NCI-H446 treated with DMSO at 0.1 percent for 48 hours (cell line): ENCODE measurements at regions not wholly inside any gene's neighbourhood (a gene's known extent, or its start where the extent isn't known, plus 50 kb on each side); places are given as distances from the start of the nearest gene placed in this dataset.
A peak's percentile ranks its signal among the peaks of the same experiment; 100 is the strongest.

Experiments used
- DNase-seq: peaks from one replicate; lab custom pipeline; 2025; lab: John Stamatoyannopoulos, UW

DNA sequence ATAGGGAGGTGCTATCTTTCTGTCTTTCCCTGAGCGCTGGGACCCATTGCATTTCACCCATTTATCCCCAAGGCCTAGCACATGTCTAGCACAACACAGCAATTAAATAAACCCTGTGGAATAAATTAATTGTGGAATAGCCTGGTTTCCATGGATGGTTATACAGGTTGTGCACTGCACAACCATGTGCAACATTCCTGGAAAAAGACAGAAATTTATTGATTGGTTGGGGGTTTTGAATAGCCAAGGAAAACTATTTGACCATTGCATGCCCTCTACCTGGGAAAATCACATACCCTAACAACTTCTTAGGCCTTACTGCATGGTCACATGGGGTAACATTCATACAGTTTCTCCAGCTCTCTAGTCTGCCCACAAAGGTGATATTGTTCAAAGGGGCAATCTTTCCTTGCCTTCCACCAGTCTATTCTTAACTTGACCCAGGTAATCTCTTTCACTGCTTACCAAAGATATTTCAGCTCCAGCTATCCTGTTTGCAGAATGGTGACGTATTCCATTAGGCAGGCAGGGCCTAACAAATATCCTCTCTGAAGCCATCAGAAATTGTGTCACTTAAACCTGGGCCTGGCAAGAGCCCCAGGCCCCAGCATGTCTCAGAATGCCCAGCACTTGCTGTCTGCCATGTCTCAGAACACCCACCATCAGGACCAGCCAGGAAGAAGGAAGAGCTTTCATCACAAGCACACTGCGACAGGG is 157.9 kb upstream of the RAB4A start:
- no peak for DNase-seq

- no peak for DNase-seq
These were observed 156.6 kb upstream of the RAB4A start for GRCh38 chr1:229114315-229114714.

DNA sequence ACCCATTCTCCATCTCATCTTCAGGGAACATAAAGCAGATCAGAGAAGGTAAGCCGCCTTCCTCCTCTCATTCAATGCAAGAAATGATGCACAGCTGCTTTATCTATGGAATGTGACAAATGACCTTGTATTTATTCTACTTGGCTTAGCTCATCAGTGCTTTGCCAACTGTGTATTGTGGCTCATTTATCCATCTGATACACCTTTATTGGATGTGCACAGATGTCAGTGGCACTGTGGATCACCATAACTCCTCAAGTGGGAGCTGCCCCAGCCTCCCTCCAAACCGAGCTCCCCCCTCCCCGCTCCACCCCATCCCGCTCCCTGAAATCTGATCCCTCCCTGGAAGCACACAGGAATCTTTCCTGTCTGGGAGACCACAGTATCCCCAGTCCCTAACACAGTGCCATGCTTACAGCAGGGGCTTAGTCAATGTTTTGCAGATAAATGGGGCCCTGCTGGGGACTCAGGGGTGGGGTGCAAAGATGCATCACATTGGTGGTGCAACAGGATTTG is 156.0 kb upstream of the RAB4A start:
- DNase-seq, result no peak

DNA sequence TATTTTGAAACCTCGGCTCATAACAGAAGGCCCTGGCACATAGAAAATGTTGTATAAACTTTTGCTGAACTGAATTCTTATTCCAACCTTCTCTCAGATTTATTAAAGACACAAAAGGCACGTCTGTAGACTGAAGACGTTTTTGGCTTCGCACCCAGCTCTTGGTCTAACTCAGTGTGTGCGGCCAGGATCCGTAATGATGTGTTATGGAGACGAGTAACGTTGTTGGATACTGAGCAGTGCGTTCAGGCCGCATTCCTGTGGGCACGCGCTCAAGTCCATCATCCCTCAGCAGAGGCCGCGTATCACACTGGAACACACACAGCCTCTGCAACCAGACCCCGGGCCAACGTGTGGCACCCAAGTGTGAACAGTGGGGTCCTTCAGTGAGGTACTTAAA is 154.8 kb upstream of the RAB4A start:
- no peak for DNase-seq

- peak; percentile 16 for DNase-seq
These were observed 153.1 kb upstream of the RAB4A start for GRCh38 chr1:229117664-229118300.

GRCh38 chr1:229118477-229119061 is 152.3 kb upstream of the RAB4A start:
- no peak for DNase-seq

DNA sequence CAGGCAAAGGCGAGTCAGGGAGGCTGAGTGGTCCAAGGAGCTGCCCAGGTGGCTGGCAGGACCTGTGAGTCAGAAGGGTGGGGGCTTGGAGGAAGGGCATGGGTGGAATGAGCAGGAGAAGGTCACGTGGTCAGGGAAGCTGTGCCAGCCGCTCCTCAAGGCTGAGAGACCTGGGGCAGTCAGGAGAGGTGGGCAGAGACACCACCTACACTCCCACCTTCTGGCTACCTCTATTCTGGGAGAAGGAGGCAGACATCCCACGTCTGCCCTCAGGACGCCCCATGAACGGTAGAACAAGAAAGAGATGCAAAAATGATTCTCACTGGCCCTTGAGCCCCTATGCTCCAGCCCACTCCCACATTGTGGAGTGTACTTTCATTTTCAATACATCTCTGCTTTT is 151.8 kb upstream of the RAB4A start:
- DNase-seq, result no peak

DNA sequence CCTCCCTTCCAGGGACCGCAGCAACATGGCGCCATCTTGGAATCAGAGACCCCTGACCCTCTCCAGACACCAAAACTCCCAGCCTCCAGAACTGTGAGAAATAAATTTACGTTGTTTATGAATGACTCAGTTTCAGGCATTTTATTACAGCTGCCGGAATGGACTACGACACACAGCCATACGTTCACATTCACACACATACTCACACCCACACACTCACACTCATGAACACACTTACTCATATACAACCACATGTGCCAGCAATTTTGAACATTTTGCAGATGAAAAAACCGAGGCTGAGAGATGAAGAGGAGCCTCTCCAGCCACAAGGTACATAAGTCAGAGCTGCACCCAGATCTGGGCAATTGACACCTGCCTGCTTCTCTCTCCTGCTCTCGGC is 151.0 kb upstream of the RAB4A start:
- no peak for DNase-seq

GRCh38 chr1:229121845-229122436 is 149.0 kb upstream of the RAB4A start:
- no peak for DNase-seq

DNA sequence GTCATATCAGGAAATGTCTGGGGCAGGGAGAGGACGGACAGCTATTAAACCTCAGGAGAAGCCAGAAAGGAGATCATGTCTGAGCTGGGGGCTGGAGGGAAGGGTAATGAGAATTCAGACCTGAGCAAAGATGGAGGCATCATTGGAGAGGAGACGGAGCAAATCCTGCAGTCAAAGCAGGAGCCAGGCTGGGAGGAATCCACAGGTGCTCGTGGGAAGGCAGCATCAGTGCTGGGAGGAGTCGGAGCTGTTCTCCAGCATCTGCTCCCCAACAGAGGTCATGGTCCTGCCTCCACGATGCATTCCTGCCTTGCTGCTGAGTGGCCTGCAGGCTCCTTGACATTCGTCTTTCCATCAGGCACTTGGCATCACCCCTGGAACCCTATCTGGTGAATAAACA is 148.3 kb upstream of the RAB4A start:
- no peak for DNase-seq

DNA sequence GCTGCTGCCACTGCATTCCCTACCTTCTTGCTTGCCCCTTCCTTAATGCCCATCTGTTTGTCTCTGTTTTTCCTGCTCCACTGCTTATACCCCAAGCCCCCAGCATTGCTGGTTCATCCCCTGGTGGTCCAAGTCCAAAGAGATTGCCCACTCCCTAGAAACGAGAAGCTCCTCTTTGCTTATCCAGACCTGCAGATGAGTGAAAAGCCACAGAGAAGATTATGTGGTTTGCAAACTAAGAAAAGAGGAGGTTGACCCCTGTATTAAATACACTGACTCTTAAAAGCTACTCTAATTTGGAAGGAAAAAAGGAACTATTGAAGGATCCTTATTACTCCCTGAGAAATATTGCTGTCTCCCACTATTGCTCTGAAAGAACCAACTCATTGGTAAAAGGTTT is 146.8 kb upstream of the RAB4A start:
- DNase-seq, result no peak

GRCh38 chr1:229124520-229125124 is 146.3 kb upstream of the RAB4A start:
- DNase-seq, result no peak

DNA sequence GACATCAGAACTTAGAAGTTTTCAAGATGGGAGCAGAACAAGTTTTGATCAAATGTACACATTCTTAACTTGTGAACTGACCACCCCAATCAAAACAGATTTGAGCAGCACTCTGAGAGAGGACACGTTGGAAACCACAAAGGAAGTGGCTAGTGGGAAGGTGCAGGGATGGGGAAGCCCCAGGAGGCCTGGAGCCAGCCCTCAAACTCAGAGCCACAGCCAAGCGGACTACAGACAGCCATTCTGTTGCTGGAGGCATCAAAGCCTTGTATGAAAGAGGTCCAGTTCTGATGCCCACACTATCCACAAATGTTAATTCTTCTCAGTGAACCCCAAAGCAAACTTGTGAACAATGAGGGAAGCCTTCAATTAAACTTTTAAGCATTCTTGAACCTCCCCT is 143.6 kb upstream of the RAB4A start:
- no peak for DNase-seq

GRCh38 chr1:229128066-229128608 is 142.8 kb upstream of the RAB4A start:
- DNase-seq, result no peak

DNA sequence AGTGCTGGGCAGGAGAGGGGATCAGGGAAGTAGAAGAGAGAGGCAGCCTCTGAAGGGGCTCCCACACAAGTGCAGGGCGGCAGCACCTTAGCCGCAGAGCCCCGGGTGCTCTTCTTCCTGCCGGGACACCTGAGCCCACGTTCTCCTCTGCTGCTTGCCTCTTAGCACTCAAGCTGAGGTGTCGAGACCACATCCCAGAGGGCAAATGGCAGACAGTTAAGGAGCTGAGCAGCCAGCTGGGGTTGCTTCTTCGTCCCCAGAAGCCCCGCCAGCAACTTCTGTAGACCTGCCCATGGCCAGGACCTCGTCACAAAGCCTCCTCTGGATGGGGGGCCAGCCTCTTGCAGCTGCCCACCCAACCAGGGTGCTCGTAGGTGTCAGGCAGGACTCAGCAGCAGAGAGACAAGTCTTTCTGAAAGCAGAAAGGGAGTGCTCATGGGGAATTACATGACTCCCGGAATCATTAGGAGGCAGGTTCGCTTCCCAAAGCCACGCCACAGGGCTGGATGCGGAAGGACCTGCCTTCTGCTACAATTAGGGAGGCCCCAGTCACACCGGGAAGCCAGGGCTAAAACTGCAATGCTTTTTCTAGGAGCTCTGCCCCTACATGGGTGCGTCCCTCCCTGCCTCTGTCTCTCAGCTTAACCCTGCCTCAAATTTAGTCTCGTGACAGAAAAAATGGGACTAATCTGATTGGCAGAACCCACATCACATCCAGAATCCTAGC is 141.4 kb upstream of the RAB4A start:
- DNase-seq, result no peak

- DNase-seq, result no peak
These were observed 140.8 kb upstream of the RAB4A start for GRCh38 chr1:229130028-229130668.

- no peak for DNase-seq
These were observed 139.4 kb upstream of the RAB4A start for GRCh38 chr1:229131243-229132105.

- DNase-seq, result no peak
These were observed 138.8 kb upstream of the RAB4A start for GRCh38 chr1:229132106-229132443.

DNA sequence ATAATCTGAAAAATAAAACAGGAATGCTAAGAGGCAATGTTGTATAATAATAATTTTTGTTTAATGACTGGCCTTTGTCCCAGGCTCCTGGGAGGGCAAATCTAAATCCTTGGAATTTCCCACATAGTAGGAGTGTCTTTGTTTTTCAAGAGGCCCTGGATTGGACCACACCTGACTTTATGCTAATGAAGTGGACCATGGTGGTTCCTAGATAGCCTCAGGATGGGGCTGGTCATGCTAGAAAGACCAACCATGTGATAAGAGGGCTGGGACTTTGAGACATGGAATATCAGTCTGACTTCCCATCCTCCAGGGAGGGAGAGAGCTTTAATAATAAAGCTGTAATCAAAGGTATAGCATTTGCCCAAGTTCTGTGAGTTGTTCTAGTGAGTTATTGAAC is 138.2 kb upstream of the RAB4A start:
- no peak for DNase-seq

GRCh38 chr1:229133151-229133550 is 137.8 kb upstream of the RAB4A start:
- no peak for DNase-seq
